Osteocyte (in vitro differentiated cells): ENCODE measurements at regions not wholly inside any gene's neighbourhood (a gene's known extent, or its start where the extent isn't known, plus 50 kb on each side); places are given as distances from the start of the nearest gene placed in this dataset.

Experiments used
- DNase-seq: peaks from one replicate; pipeline ENCODE4 v3.0.0; 2021; ENCODE audit warnings: mixed read lengths; ENCODE audit not compliant: unreplicated experiment; ENCODE audit errors: extremely low spot score
- H3K27ac Mint-ChIP-seq: one replicate; pipeline ENCODE4 v1.8.0; 2021; ENCODE audit warnings: mild to moderate bottlenecking, mixed read lengths; ENCODE audit not compliant: unreplicated experiment
- H3K27me3 Mint-ChIP-seq: one replicate; pipeline ENCODE4 v1.8.0; 2021; ENCODE audit warnings: mixed read lengths; ENCODE audit not compliant: unreplicated experiment
- H3K36me3 Mint-ChIP-seq: one replicate; pipeline ENCODE4 v1.8.0; 2021; ENCODE audit warnings: mixed read lengths; ENCODE audit not compliant: unreplicated experiment
- H3K4me1 Mint-ChIP-seq: one replicate; pipeline ENCODE4 v1.8.0; 2021; ENCODE audit warnings: mixed read lengths; ENCODE audit not compliant: unreplicated experiment
- H3K4me3 Mint-ChIP-seq: one replicate; pipeline ENCODE4 v1.8.0; 2021; ENCODE audit warnings: mild to moderate bottlenecking, moderate library complexity, mixed read lengths; ENCODE audit not compliant: unreplicated experiment
- H3K9me3 Mint-ChIP-seq: one replicate; pipeline ENCODE4 v1.8.0; 2021; ENCODE audit warnings: mixed read lengths; ENCODE audit not compliant: unreplicated experiment
- CTCF ChIP-seq: fragments of 200-600 bp; sonication (generic); IDR thresholded peaks from 2 replicates; pipeline ENCODE4 v1.5.0; 2021; ENCODE audit warnings: antibody characterized with exemption, mild to moderate bottlenecking, moderate library complexity

- Mint-ChIP-seq H3K36me3 (no peaks in the 10 kb centered on the region), H3K27me3 (no peaks in the 10 kb centered on the region), H3K27ac (no peak overlapping the region), H3K9me3 (peaks cover 5% of the 10 kb centered on the region), H3K4me3 (no peak overlapping the region), H3K4me1 (no peaks in the 10 kb centered on the region)
- DNase-seq = no peak
- no peak for TF ChIP-seq CTCF
These were observed 130.7 kb downstream of the ASB1 start for GRCh38 chr2:238557431-238557830.

GRCh38 chr2:238557936-238558335 lies 131.2 kb downstream of the ASB1 start:
- no peak for DNase-seq
- no peak for TF ChIP-seq CTCF
- Mint-ChIP-seq H3K36me3 (no peaks in the 10 kb centered on the region), H3K4me3 (no peak overlapping the region), H3K9me3 (peaks cover 4% of the 10 kb centered on the region), H3K4me1 (no peaks in the 10 kb centered on the region), H3K27me3 (peaks cover 4% of the 10 kb centered on the region), H3K27ac (no peak overlapping the region)

- Mint-ChIP-seq H3K9me3 (no peaks in the 10 kb centered on the region), H3K36me3 (no peaks in the 10 kb centered on the region), H3K4me3 (no peak overlapping the region), H3K27ac (no peak overlapping the region), H3K4me1 (no peaks in the 10 kb centered on the region), H3K27me3 (peaks cover 10% of the 10 kb centered on the region)
- no peak for DNase-seq
- no peak for TF ChIP-seq CTCF
These were observed 131.9 kb downstream of the ASB1 start for GRCh38 chr2:238558456-238559099.

GRCh38 chr2:238560234-238560633 lies 133.5 kb downstream of the ASB1 start:
- no peak overlapping the region for H3K4me3 Mint-ChIP-seq

GRCh38 chr2:238561230-238561629 lies 134.5 kb downstream of the ASB1 start:
- Mint-ChIP-seq H3K36me3 (no peaks in the 10 kb centered on the region), H3K4me3 (no peak overlapping the region), H3K9me3 (no peaks in the 10 kb centered on the region), H3K27ac (no peak overlapping the region), H3K4me1 (no peaks in the 10 kb centered on the region), H3K27me3 (peaks cover 10% of the 10 kb centered on the region)
- DNase-seq = no peak
- no peak for TF ChIP-seq CTCF

More at GRCh38 chr2:238560234-238560633, 133.5 kb downstream of the ASB1 start:
- no peak for TF ChIP-seq CTCF
- Mint-ChIP-seq H3K4me1 (no peaks in the 10 kb centered on the region), H3K9me3 (no peaks in the 10 kb centered on the region), H3K27me3 (peaks cover 10% of the 10 kb centered on the region), H3K36me3 (no peaks in the 10 kb centered on the region), H3K27ac (no peak overlapping the region)
- no peak for DNase-seq
